Ascending aorta (tissue), 2 donors: ENCODE measurements at regions not wholly inside any gene's neighbourhood (a gene's known extent, or its start where the extent isn't known, plus 50 kb on each side); places are given as distances from the start of the nearest gene placed in this dataset.

ENCODE experiments used
- DNase-seq, 2 donors: peaks; one replicate each; pipeline ENCODE4 v3.0.0-alpha.2; 2019; ENCODE audit warnings: low spot score in 2 of 2
- H3K27ac ChIP-seq, 2 donors: fragments of 200-600 bp; sonication (generic); one replicate each; pipeline ENCODE4 v1.5.1; 2016 to 2017; ENCODE audit warnings: mild to moderate bottlenecking in 1 of 2
- H3K27me3 ChIP-seq: fragments of 200-600 bp; sonication (generic); one replicate; pipeline ENCODE4 v1.5.1; 2017
- H3K36me3 ChIP-seq, 2 donors: fragments of 200-600 bp; sonication (generic); one replicate each; pipeline ENCODE4 v1.5.1; 2016
- H3K4me1 ChIP-seq, 2 donors: fragments of 200-600 bp; sonication (generic); one replicate each; pipeline ENCODE4 v1.5.1; 2016 to 2017; ENCODE audit warnings: mild to moderate bottlenecking in 1 of 2
- H3K4me3 ChIP-seq, 2 donors: fragments of 200-600 bp; sonication (generic); one replicate each; pipeline ENCODE4 v1.5.1; 2016 to 2017; ENCODE audit warnings: mild to moderate bottlenecking in 1 of 2
- H3K9me3 ChIP-seq, 2 donors: fragments of 200-600 bp; sonication (generic); one replicate each; pipeline ENCODE4 v1.5.1; 2016
- CTCF ChIP-seq, 3 experiments: fragments of 200-600 bp in 2 of 3; fragments of 450-650 bp in 1 of 3; sonication (generic) in 2 of 3; IDR thresholded peaks; one replicate each; pipeline ENCODE4 v1.5.1; 2016 to 2019; ENCODE audit warnings: antibody characterized with exemption in 3 of 3, mild to moderate bottlenecking in 1 of 3, moderate library complexity in 1 of 3
- intact Hi-C: fragments of 100-400 bp; cut with DNase I; formaldehyde crosslinking; loops from one replicate; pipeline ENCODE4 v1.15.1; 2023

- DNase-seq: no peak
- Histone ChIP-seq H3K9me3 (no peaks in the 10 kb centered on the region), H3K27ac (no peak overlapping the region), H3K27me3 (no peaks in the 10 kb centered on the region), H3K36me3 (no peaks in the 10 kb centered on the region), H3K4me1 (peaks cover 0 to 11% of the 10 kb centered on the region in 2 donors), H3K4me3 (no peak overlapping the region)
- intact Hi-C loops: no loop called here
- no peak for TF ChIP-seq CTCF (IDR thresholded peaks at IDR 0.05)
Measured at GRCh38 chr6:12369781-12370262, 79.7 kb downstream of the EDN1 start.

DNA sequence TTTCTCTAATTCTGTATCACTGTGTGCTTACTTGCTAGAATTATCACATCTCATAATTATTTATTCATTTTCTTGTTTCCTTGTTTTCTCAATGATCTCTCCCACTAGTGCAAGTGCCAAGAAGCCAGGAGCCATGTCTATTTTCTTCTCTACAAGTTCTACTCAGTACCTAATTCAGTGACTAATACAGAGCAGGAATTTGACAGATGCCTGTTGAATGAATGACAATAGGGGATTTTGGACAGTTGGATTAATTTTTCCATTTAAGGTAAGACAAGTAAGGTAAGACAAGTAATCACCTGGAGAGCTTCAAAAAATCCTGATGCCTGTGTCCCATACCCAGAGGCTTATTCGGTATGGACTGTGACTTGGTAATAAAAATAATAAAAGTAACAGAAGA, 81.0 kb downstream of the EDN1 start:
- no peak for TF ChIP-seq CTCF (IDR thresholded peaks at IDR 0.05)
- no peak for DNase-seq
- H3K27me3 ChIP-seq: no peaks in the 10 kb centered on the region
- H3K4me1 ChIP-seq: peaks cover 0 to 4% of the 10 kb centered on the region in 2 donors
- no peaks in the 10 kb centered on the region for H3K9me3 ChIP-seq
- peak overlapping the region in 1 of 2 donors; percentile 34 for H3K27ac ChIP-seq
- H3K4me3 ChIP-seq: no peak overlapping the region
- intact Hi-C loops: no loop called here
- H3K36me3 ChIP-seq: no peaks in the 10 kb centered on the region

DNA sequence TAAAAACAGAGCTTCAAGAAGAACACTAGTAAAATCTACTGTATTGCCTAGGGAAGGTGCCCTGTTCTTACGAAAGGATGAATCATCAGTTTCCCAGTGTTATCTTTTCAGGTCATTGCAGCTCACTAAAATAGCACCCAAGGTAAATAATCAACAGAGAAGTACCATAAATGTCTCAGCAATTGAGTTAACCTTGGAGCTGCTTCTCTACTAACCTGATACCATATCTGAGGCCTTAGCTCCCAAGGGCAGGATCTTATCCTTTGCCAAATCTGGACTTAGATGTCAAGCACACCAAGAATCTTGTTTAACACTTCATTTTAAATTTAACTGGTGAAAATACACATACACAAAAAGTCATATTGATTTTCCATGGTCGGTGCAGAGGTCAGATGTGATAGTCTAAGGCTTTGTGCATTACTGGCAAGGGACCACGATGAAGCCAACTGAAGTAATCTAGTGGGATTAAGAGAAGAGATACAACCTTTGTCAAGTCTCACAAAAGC, 81.5 kb downstream of the EDN1 start:
- TF ChIP-seq CTCF (IDR thresholded peaks at IDR 0.05): no peak
- H3K27ac ChIP-seq: peak overlapping the region in 1 of 2 donors; percentile 34
- H3K4me1 ChIP-seq: peaks cover 0 to 4% of the 10 kb centered on the region in 2 donors
- intact Hi-C loops: no loop called here
- DNase-seq: no peak
- no peaks in the 10 kb centered on the region for H3K9me3 ChIP-seq
- H3K4me3 ChIP-seq: no peak overlapping the region
- H3K36me3 ChIP-seq: no peaks in the 10 kb centered on the region
- H3K27me3 ChIP-seq: no peaks in the 10 kb centered on the region

DNA sequence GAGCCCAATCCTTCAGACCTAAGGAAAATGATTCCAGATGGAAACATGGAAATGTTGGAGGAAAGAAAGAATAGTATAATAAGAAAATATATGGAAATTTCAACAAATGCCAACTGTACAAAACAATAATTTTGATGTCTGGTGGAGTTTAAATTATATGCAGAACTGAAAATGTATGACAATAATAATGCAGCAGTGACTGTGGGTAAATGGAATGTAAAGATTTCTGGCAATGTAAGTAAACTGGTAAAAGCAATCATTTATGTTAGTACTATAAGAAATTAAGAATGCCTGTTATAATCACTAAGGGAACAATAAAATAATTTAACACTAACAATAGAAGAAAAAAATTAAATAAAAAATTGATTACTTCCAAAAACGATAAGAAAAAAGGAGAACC, 89.0 kb downstream of the EDN1 start:
- Histone ChIP-seq H3K4me3 (no peak overlapping the region), H3K27me3 (no peaks in the 10 kb centered on the region), H3K4me1 (peaks cover 4 to 10% of the 10 kb centered on the region in 2 donors), H3K36me3 (peaks cover 0 to 6% of the 10 kb centered on the region in 2 donors), H3K9me3 (peaks cover 0 to 4% of the 10 kb centered on the region in 2 donors), H3K27ac (no peak overlapping the region)
- intact Hi-C loops: no loop called here
- no peak for TF ChIP-seq CTCF (IDR thresholded peaks at IDR 0.05)
- no peak for DNase-seq

DNA sequence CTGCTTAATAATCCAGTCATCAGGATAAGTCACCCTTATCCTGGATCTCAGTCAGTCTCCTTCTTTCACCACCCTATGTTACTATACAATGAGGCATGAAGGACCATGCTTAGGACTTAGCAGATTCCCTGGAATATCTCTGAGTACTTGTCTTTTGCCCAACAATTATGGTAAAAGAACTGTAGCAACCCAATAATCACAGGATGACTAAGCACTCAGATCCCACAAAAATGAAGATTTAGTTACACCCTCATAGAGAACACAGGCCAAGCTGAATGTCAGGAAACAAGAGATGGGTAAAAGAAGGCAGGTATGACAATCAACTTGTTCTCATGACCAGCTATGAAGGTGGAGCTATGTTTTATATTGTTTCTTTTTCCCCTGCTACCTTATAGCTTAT, 91.4 kb downstream of the EDN1 start:
- no peak for DNase-seq
- peaks cover 4 to 13% of the 10 kb centered on the region in 2 donors for H3K4me1 ChIP-seq
- H3K4me3 ChIP-seq: no peak overlapping the region
- intact Hi-C loops: loop anchor here (10.0 kb wide), 1 partner anchor 87 kb away; the partner anchor contains the start of gene EDN1
- peaks cover 0 to 4% of the 10 kb centered on the region in 2 donors for H3K9me3 ChIP-seq
- no peak for TF ChIP-seq CTCF (IDR thresholded peaks at IDR 0.05)
- peaks cover 0 to 6% of the 10 kb centered on the region in 2 donors for H3K36me3 ChIP-seq
- no peaks in the 10 kb centered on the region for H3K27me3 ChIP-seq
- no peak overlapping the region for H3K27ac ChIP-seq
